ENCODE measurements at regions not wholly inside any gene's neighbourhood (a gene's known extent, or its start where the extent isn't known, plus 50 kb on each side); places are given as distances from the start of the nearest gene placed in this dataset.

- DNase-seq (ENCODE audit: low read depth in 2 of 2): no peak
Measured at GRCh38 chr11:91756829-91757480, 467.7 kb upstream of the FAT3 start.

GRCh38 chr11:91755951-91756707, 468.5 kb upstream of the FAT3 start:
- DNase-seq (ENCODE audit: low read depth in 2 of 2): no peak

- DNase-seq (ENCODE audit: low read depth in 2 of 2): no peak
Measured at GRCh38 chr11:91755526-91755925, 469.1 kb upstream of the FAT3 start.

GRCh38 chr11:91749251-91749650, 475.4 kb upstream of the FAT3 start:
- DNase-seq (ENCODE audit: low read depth in 2 of 2): no peak

DNA sequence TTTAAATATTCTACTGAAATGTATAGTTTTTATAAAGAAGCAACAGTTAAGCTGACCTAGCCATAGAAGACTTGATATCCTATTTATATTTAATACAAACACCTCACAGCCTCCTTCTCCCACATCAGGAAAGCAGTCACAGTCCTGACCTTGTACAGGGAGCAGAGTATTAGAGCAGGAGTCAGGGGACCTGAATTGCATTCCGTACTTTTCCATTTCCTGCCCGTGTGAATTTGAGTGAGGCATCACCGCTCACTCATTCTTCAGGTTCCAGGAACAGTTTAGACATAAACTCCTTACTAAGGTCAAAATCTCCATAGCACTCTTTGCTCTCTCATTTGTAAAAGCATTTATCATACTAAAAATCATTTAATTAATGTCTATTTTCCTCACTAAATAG, 482.5 kb upstream of the FAT3 start:
- no peak for DNase-seq (ENCODE audit: low read depth in 2 of 2)

DNA sequence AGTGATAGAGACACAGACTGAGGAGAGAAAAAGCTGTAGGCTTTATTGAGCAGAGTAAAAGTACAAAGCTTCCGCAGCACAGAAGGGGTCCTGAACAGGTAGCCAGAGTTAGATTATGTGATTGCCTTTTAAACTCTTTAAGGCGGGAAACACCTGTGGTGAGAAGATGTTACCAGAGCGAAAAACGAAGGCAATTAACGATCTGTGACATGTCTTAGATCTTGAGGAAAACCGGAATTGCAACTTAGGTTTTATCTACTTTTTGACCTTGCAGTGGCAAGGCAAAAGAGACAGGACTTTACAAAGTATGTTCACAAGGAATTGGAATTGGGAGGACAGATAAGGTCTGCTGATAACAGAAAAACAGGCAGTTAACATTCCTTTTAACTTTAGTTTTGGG, 493.6 kb upstream of the FAT3 start:
- DNase-seq (ENCODE audit: low read depth in 2 of 2): no peak

DNA sequence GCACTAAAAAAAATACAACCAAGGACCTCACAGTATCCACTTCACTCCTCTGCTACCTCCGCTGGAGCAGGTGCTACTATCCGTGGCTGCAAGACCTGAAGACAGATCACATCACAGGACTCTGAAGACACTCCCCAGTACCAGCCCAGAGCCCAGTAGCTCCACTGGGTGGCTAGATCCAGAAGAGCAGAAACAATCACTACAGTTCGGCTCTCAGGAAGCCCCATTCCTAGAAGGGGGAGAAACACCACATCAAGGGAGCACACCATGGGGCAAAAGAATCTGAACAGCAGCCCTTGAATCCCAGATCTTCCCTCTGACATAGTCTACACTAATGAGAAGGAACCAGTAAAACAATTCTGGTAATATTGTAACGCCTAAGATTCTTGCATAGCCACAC, 494.0 kb upstream of the FAT3 start:
- DNase-seq (ENCODE audit: low read depth in 2 of 2): no peak

GRCh38 chr11:91730057-91730456, 494.6 kb upstream of the FAT3 start:
- no peak for DNase-seq (ENCODE audit: low read depth in 2 of 2)

DNA sequence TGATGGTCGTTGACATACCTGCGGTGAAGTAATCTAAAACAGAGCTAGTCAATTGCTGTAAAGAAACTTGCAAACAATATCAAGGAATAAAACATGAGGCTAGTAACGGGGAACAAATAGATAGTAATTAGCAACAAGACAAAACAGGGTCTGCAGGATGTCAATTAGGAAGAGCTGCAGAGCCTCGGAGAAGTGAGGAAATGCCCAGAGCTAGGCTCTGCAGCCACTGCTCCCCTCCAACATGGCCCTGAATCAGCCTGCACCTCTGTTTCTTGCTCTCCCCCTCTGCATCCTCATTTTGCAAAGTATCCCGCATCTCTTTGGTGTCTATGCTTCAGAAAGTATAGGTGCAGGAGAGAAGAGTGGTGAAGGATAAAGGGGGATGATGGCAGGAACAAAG, 507.4 kb upstream of the FAT3 start:
- DNase-seq (ENCODE audit: low read depth in 2 of 2): no peak

DNA sequence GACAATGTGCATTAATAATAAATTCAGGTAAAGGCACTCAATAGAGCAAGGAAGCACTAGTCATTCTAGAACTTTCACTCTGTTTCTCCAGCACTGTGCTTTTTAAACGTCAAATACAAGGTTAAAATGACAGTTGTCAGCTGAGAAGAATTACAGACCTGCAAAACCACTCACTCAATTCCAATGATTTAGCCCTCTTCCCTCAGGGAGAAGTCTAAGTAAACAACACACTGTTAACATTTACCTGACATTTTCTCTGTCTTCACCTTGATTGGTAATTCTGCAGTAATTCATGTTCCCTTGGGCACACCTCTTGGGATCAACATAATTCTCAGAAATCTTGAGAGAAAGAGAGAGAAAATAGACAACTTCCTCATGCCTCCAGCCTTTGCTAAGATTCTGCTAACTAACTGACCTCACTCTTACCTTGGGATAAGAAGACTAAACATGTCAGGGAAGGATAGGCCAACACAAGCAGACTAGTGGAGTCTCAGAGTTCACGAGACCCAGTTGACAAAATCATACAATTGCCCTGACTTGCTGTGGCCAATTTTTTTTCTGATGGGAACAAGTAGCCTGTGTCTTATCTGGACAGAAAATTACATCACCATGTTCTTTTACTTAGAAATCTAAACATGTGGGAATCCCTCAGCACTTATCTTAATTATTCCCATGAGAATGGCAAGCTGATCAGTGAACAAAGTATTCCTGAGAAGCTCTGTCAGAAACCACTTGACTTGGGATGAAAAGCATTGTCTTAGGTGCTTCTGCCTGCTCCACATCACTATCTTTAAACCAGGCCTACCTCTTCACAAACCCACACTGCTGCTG, 516.8 kb upstream of the FAT3 start:
- no peak for DNase-seq (ENCODE audit: low read depth in 2 of 2)

- DNase-seq (ENCODE audit: low read depth in 2 of 2): no peak
Measured at GRCh38 chr11:91703042-91703441, 521.6 kb upstream of the FAT3 start.

DNA sequence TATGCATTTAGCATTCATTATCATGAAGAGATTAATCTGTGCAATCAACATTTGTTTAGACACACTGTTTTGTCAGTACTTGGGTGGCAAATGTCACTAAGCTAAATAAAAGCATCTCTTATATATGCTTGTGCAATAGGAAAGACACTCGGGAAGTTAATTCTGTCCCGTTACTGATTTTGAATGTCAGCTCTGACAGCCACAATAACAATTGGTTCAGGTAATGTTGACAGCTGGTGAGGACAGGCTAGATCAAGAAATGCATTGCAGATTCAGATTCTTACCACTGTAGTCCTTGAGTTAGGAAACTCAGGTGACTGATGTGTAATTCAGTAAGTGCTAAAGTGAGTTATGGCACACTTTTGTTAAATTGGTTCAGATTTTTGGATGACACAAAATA, 523.8 kb upstream of the FAT3 start:
- no peak for DNase-seq (ENCODE audit: low read depth in 2 of 2)

DNA sequence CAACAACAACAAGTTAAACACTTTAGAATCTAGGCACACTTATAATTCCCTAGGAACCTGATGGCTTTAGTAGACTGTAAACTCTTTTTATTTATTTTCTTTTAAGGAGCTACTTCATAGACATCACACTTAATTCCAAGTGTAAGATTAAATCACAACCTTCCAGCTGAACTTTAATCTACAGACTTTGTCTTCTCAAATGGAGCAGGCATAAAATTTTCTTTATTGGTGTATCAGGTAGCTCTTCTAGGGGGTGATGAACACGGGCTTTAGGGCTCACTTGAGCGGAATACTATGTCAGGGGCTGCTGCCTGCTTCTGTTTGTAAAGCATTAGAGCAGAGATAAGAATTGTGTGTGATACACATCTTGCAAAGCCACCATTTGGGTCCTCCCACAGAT, 525.8 kb upstream of the FAT3 start:
- no peak for DNase-seq (ENCODE audit: low read depth in 2 of 2)

- no peak for DNase-seq (ENCODE audit: low read depth in 2 of 2)
Measured at GRCh38 chr11:91694331-91694730, 530.3 kb upstream of the FAT3 start.

DNA sequence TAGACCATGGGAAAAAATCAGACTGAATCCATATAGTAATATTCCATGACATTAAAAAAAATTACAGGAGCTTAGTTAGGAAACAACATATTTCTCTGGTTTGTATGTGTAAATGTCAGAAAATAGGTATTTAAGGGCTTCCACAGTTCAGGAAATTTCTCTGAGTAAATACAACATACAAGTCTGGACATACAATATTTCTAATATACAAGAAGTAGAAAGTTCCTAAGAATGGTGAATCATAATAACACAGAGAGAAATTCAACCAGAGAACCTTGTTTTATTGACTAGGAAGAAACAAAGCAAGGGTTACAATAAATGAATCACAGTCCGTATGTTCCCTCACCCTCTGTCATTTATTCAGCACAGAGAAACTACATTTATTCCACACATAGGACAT, 532.7 kb upstream of the FAT3 start:
- no peak for DNase-seq (ENCODE audit: low read depth in 2 of 2)

DNA sequence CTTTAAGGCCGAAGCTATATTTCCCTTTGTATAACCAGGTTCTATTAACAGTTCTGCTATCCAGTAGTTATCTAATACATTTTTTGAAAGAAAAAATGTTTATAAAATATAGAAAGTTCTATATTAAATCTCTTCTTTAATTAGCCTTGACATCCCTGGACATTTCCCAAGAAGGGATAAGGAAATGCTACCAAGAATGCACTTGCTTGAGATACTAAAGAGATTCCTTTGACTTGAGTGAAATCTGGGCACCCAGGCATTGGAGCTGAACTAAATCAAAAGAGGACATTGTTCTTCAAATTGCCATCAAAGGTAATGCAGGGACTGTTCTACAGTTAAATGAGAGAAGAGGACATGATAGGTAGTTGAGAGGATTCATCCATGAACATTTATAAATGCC, 535.9 kb upstream of the FAT3 start:
- no peak for DNase-seq (ENCODE audit: low read depth in 2 of 2)

- DNase-seq (ENCODE audit: low read depth in 2 of 2): no peak
Measured at GRCh38 chr11:91686700-91687099, 537.9 kb upstream of the FAT3 start.

DNA sequence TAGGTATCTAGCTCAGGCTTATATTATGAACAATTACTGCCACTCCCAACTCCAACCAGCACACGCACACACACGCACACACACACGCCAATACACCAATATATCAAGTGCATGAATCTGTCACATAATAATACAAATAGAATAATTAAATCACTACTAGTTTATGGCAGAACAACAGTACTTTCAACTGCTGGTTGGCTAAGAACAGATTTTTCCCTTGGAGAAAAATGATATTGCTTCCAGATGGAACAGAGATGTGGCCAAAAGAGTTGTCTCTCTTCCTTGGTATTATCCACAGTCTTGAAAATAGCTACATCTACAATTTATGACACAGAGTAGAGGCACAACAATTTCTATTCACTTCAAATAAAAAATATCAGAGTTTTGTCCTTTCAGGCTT, 538.3 kb upstream of the FAT3 start:
- no peak for DNase-seq (ENCODE audit: low read depth in 2 of 2)

DNA sequence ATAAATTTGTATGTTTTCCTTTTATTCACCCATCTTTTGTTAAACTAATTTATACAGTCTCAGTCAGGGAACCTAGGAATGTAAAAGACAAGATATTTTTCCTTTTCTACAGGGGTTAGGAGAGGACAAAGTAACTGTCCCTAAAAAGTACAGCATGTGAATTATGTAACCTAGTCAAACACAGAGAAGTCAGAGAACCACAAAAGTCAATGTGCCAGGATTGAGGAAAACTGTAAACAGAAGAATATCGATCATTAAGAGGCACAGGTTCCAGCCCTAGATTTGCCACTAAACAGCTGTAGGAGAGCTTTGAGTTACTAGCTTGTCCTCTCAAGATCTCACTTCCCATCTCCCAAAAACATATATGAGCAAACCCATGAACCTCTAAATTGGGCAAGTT, 550.9 kb upstream of the FAT3 start:
- DNase-seq (ENCODE audit: low read depth in 2 of 2): no peak

- DNase-seq (ENCODE audit: low read depth in 2 of 2): no peak
Measured at GRCh38 chr11:91664521-91664920, 560.1 kb upstream of the FAT3 start.

DNA sequence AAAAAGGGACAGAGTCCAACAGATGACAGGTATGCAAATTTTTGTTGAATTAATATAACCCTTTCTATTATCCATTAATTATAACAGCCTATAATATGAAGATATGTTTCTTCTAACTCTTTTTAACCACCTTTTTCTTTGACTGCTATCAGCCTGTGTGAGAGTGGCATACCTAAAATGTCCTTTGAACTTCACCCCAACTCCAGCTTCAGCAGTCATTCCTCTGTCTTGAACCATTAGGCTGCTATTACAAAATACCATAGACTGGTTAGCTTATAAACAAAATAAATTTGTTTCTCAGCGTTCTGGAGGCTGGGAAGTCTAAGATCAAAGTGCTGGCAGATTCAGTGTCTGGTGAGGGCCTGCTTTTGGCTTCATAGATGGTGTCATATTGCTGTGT, 564.6 kb upstream of the FAT3 start:
- no peak for DNase-seq (ENCODE audit: low read depth in 2 of 2)

DNA sequence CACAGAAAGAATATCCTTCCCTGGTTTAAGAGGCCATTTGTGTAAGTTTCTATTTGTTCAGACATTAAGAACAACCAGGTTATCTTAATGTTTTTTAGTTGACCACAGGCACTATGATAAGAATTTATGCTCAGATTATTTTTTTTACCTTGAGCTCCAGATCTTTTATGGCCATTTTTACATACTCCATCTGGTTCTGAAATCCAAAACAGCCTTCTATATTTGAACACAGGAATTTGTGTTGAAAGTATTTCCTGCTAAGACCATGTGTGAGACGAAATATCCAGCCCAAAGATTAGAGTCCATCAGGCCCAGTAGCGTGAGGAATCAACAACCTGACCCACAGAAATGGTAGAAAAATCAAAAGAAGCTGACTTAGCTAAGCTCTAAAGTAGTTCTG, 569.9 kb upstream of the FAT3 start:
- no peak for DNase-seq (ENCODE audit: low read depth in 2 of 2)

Measured in stimulated activated CD4-positive, alpha-beta T cell treated with anti-CD3 and anti-CD28 coated beads, Interleukin-4, amount 100 ng/mL, for 48 hours (primary cell).